ENCODE measurements at regions not wholly inside any gene's neighbourhood (a gene's known extent, or its start where the extent isn't known, plus 50 kb on each side); places are given as distances from the start of the nearest gene placed in this dataset.
A peak's percentile ranks its signal among the peaks of the same experiment; 100 is the strongest.

GRCh38 chr6:33863723-33864440 is 60.1 kb upstream of the MLN start:
- no peak for DNase-seq (ENCODE audit: low read depth in 2 of 2)

GRCh38 chr6:33863084-33863483 is 59.3 kb upstream of the MLN start:
- DNase-seq (ENCODE audit: low read depth in 2 of 2): no peak

GRCh38 chr6:33862536-33862935 is 58.7 kb upstream of the MLN start:
- DNase-seq (ENCODE audit: low read depth in 2 of 2): no peak

- DNase-seq (ENCODE audit: low read depth in 2 of 2): no peak
Measured at GRCh38 chr6:33861722-33862121, 57.9 kb upstream of the MLN start.

- DNase-seq (ENCODE audit: low read depth in 2 of 2): no peak
Measured at GRCh38 chr6:33860706-33861474, 57.1 kb upstream of the MLN start.

GRCh38 chr6:33860006-33860405 is 56.2 kb upstream of the MLN start:
- DNase-seq (ENCODE audit: low read depth in 2 of 2): no peak

GRCh38 chr6:33858804-33859505 is 55.2 kb upstream of the MLN start:
- no peak for DNase-seq (ENCODE audit: low read depth in 2 of 2)

GRCh38 chr6:33857932-33858475 is 54.2 kb upstream of the MLN start:
- DNase-seq (ENCODE audit: low read depth in 2 of 2): no peak

- DNase-seq (ENCODE audit: low read depth in 2 of 2): no peak
Measured at GRCh38 chr6:33857093-33857931, 53.5 kb upstream of the MLN start.

GRCh38 chr6:33856655-33857054 is 52.9 kb upstream of the MLN start:
- DNase-seq (ENCODE audit: low read depth in 2 of 2): peak; percentile 24 to 53

GRCh38 chr6:33856031-33856590 is 52.3 kb upstream of the MLN start:
- no peak for DNase-seq (ENCODE audit: low read depth in 2 of 2)

- DNase-seq (ENCODE audit: low read depth in 2 of 2): no peak
Measured at GRCh38 chr6:33854572-33855030, 50.8 kb upstream of the MLN start.

- no peak for DNase-seq (ENCODE audit: low read depth in 2 of 2)
Measured at GRCh38 chr6:33853736-33854135, 49.9 kb upstream of the MLN start.
